GM10266 (cell line): ENCODE measurements at regions not wholly inside any gene's neighbourhood (a gene's known extent, or its start where the extent isn't known, plus 50 kb on each side); places are given as distances from the start of the nearest gene placed in this dataset.
"Not testable (repeated sequence)": the region's sequence is repeated elsewhere in the genome, so short reads cannot be mapped to it uniquely, and the experiment has no call there.

Experiments used
- DNase-seq: peaks from one replicate; pipeline ENCODE4 v3.0.0; 2012; ENCODE audit errors: extremely low spot score
- CTCF ChIP-seq: IDR thresholded peaks from 2 replicates; pipeline ENCODE4 v1.5.1; 2012; ENCODE audit warnings: mild to moderate bottlenecking, low read depth; ENCODE audit not compliant: control insufficient read depth, insufficient read depth; ENCODE audit errors: missing control alignments

GRCh38 chr3:194893121-194893987, 207.7 kb downstream of the FAM43A start:
- TF ChIP-seq CTCF, result no peak
- DNase-seq, result no peak

DNA sequence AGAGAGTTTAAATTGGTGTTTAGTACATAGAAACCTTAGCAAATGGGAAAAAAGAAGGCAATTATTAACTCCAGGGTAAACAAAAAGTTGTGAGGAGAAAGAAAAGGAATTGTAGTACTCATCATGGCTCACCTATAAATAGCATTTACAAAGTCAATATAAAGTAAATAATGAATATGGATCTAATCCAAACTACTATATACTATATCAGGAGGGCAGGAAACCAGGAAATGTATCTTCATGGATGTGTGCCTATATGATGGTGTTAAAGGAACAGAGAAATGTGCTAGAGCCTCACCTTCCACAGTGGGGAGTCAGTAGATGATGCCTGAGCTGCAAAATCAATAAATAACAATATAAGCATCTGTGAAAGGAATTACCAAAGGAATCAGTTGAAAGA, 208.9 kb downstream of the FAM43A start:
- no peak for TF ChIP-seq CTCF

GRCh38 chr3:194900854-194901522, 215.3 kb downstream of the FAM43A start:
- DNase-seq, result no peak
- no peak for TF ChIP-seq CTCF

More for the DNA sequence above, 208.9 kb downstream of the FAM43A start:
- DNase-seq, result no peak

- DNase-seq, result not testable (repeated sequence)
Observed at GRCh38 chr3:194903447-194903846, 217.8 kb downstream of the FAM43A start.

DNA sequence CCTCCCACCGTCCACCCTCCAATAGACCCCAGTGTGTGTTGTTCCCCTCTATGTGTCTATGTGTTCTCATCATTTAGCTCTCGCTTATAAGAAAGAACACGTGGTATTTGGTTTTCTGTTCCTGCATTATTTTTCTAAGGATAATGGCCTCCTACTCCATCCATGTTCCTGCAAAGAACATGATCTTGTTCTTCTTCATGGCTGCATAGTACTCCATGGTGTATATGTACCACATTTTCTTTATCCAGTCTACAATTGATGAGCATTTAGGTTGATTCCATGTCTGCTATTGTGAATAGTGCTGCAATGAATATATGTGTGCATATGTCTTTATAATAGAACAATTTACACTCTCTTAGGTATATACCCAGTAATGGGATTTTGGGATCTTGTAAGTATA, 219.3 kb downstream of the FAM43A start:
- not testable (repeated sequence) for DNase-seq

DNA sequence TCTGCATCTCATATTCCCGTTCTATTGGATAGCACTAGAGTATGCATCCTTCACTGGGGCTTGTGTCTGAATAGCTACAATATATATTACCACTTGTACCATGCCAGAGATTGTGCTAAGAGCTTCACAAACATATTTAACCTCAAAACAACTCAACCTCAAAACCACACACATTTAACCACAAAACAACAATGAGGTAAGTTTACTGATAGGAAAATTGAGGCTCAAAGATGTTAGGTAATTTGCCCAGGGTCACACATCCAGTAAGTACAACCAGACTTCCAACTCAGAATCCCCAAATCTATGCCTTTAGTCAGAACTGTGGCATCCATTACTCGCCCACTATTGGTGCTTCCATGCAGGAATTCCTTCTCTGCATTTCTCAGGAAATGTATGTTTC, 220.0 kb downstream of the FAM43A start:
- TF ChIP-seq CTCF, result no peak
- no peak for DNase-seq

- no peak for TF ChIP-seq CTCF
- DNase-seq, result no peak
Observed at GRCh38 chr3:194906229-194906629, 220.5 kb downstream of the FAM43A start.

GRCh38 chr3:194906970-194907629, 221.4 kb downstream of the FAM43A start:
- no peak for TF ChIP-seq CTCF
- no peak for DNase-seq
